Esophagus squamous epithelium (tissue), 4 donors: ENCODE measurements at regions not wholly inside any gene's neighbourhood (a gene's known extent, or its start where the extent isn't known, plus 50 kb on each side); places are given as distances from the start of the nearest gene placed in this dataset.

Source experiments
- CTCF ChIP-seq, 6 experiments: fragments of 450-650 bp in 4 of 6; fragments of 200-600 bp in 2 of 6; sonication (generic) in 2 of 6; IDR thresholded peaks; one replicate each; pipeline ENCODE4 v1.5.1; 2016 to 2019; ENCODE audit warnings: antibody characterized with exemption in 6 of 6, mild to moderate bottlenecking in 4 of 6, moderate library complexity in 4 of 6
- POLR2A ChIP-seq, 4 donors: fragments of 450-650 bp; IDR thresholded peaks; one replicate each; pipeline ENCODE4 v1.6.1; 2017; ENCODE audit warnings: antibody characterized with exemption in 4 of 4, mild to moderate bottlenecking in 4 of 4, moderate library complexity in 3 of 4

GRCh38 chr10:111138544-111138943, 61.7 kb downstream of the ADRA2A start:
- TF ChIP-seq CTCF (IDR thresholded peaks at IDR 0.05) (no peak), POLR2A (IDR thresholded peaks at IDR 0.05) (no peak)
